GM23248 (cell line): ENCODE measurements at regions not wholly inside any gene's neighbourhood (a gene's known extent, or its start where the extent isn't known, plus 50 kb on each side); places are given as distances from the start of the nearest gene placed in this dataset.

Experiments used
- EZH2 ChIP-seq: fragments of 200-600 bp; sonication (generic); IDR thresholded peaks from 2 replicates; pipeline ENCODE4 v1.6.1; 2018; ENCODE audit warnings: antibody characterized with exemption, mild to moderate bottlenecking; ENCODE audit not compliant: insufficient read depth, poor library complexity, severe bottlenecking
- EZH2phosphoT487 ChIP-seq: fragments of 200-600 bp; sonication (generic); IDR thresholded peaks from 2 replicates; pipeline ENCODE4 v1.6.1; 2018; ENCODE audit warnings: antibody characterized with exemption, moderate library complexity, mild to moderate bottlenecking, low read depth; ENCODE audit not compliant: insufficient read depth

DNA sequence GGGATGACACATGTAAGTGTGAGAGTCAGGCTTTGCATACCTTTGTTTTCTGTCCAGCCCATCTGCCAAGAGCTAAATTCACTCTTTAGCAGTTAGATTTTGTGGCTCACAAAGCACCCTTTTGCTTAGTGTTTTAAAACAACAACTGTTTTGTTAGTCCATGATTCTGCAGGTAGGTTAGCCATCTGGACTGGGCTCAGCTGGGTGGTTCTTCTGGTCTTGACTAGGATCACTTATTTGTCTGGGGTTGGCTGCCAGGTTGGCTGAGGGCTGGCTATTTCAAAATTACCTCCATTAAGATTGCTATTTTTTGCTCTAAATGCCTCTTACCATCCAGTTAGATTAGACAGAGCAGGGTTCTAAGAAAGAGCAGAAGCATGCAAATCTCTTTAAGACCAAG, 489.3 kb downstream of the BTBD3 start:
- no peak for TF ChIP-seq EZH2
- no peak for TF ChIP-seq EZH2phosphoT487
